ENCODE measurements at regions not wholly inside any gene's neighbourhood (a gene's known extent, or its start where the extent isn't known, plus 50 kb on each side); places are given as distances from the start of the nearest gene placed in this dataset.

GRCh38 chr18:51692612-51693011 lies 495.1 kb upstream of the MEX3C start (continued):
- TF ChIP-seq, protein P1, sequence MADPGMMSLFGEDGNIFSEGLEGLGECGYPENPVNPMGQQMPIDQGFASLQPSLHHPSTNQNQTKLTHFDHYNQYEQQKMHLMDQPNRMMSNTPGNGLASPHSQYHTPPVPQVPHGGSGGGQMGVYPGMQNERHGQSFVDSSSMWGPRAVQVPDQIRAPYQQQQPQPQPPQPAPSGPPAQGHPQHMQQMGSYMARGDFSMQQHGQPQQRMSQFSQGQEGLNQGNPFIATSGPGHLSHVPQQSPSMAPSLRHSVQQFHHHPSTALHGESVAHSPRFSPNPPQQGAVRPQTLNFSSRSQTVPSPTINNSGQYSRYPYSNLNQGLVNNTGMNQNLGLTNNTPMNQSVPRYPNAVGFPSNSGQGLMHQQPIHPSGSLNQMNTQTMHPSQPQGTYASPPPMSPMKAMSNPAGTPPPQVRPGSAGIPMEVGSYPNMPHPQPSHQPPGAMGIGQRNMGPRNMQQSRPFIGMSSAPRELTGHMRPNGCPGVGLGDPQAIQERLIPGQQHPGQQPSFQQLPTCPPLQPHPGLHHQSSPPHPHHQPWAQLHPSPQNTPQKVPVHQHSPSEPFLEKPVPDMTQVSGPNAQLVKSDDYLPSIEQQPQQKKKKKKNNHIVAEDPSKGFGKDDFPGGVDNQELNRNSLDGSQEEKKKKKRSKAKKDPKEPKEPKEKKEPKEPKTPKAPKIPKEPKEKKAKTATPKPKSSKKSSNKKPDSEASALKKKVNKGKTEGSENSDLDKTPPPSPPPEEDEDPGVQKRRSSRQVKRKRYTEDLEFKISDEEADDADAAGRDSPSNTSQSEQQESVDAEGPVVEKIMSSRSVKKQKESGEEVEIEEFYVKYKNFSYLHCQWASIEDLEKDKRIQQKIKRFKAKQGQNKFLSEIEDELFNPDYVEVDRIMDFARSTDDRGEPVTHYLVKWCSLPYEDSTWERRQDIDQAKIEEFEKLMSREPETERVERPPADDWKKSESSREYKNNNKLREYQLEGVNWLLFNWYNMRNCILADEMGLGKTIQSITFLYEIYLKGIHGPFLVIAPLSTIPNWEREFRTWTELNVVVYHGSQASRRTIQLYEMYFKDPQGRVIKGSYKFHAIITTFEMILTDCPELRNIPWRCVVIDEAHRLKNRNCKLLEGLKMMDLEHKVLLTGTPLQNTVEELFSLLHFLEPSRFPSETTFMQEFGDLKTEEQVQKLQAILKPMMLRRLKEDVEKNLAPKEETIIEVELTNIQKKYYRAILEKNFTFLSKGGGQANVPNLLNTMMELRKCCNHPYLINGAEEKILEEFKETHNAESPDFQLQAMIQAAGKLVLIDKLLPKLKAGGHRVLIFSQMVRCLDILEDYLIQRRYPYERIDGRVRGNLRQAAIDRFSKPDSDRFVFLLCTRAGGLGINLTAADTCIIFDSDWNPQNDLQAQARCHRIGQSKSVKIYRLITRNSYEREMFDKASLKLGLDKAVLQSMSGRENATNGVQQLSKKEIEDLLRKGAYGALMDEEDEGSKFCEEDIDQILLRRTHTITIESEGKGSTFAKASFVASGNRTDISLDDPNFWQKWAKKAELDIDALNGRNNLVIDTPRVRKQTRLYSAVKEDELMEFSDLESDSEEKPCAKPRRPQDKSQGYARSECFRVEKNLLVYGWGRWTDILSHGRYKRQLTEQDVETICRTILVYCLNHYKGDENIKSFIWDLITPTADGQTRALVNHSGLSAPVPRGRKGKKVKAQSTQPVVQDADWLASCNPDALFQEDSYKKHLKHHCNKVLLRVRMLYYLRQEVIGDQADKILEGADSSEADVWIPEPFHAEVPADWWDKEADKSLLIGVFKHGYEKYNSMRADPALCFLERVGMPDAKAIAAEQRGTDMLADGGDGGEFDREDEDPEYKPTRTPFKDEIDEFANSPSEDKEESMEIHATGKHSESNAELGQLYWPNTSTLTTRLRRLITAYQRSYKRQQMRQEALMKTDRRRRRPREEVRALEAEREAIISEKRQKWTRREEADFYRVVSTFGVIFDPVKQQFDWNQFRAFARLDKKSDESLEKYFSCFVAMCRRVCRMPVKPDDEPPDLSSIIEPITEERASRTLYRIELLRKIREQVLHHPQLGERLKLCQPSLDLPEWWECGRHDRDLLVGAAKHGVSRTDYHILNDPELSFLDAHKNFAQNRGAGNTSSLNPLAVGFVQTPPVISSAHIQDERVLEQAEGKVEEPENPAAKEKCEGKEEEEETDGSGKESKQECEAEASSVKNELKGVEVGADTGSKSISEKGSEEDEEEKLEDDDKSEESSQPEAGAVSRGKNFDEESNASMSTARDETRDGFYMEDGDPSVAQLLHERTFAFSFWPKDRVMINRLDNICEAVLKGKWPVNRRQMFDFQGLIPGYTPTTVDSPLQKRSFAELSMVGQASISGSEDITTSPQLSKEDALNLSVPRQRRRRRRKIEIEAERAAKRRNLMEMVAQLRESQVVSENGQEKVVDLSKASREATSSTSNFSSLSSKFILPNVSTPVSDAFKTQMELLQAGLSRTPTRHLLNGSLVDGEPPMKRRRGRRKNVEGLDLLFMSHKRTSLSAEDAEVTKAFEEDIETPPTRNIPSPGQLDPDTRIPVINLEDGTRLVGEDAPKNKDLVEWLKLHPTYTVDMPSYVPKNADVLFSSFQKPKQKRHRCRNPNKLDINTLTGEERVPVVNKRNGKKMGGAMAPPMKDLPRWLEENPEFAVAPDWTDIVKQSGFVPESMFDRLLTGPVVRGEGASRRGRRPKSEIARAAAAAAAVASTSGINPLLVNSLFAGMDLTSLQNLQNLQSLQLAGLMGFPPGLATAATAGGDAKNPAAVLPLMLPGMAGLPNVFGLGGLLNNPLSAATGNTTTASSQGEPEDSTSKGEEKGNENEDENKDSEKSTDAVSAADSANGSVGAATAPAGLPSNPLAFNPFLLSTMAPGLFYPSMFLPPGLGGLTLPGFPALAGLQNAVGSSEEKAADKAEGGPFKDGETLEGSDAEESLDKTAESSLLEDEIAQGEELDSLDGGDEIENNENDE (IDR thresholded peaks at IDR 0.05; ENCODE audit: insufficient replicate concordance, low read length), result no peak
- TF ChIP-seq EZH2 (IDR thresholded peaks at IDR 0.05; ENCODE audit: low read depth, low read length, severe bottlenecking) (no peak), RBBP5 (IDR thresholded peaks at IDR 0.05; ENCODE audit: borderline replicate concordance, low read depth, low read length) (no peak), EGR1 (IDR thresholded peaks at IDR 0.05; ENCODE audit: borderline replicate concordance, low read depth, low read length) (no peak), TAF1 (IDR thresholded peaks at IDR 0.05; ENCODE audit: low read depth, low read length) (no peak), HDAC6 (IDR thresholded peaks at IDR 0.05; ENCODE audit: low read depth, low read length) (no peak), HDAC2 (IDR thresholded peaks at IDR 0.05; ENCODE audit: borderline replicate concordance in 1 of 2, low read depth in 2 of 2, low read length in 2 of 2) (no peak), POU5F1 (IDR thresholded peaks at IDR 0.05; ENCODE audit: low read depth, low read length) (no peak)
- TF ChIP-seq, protein P2, sequence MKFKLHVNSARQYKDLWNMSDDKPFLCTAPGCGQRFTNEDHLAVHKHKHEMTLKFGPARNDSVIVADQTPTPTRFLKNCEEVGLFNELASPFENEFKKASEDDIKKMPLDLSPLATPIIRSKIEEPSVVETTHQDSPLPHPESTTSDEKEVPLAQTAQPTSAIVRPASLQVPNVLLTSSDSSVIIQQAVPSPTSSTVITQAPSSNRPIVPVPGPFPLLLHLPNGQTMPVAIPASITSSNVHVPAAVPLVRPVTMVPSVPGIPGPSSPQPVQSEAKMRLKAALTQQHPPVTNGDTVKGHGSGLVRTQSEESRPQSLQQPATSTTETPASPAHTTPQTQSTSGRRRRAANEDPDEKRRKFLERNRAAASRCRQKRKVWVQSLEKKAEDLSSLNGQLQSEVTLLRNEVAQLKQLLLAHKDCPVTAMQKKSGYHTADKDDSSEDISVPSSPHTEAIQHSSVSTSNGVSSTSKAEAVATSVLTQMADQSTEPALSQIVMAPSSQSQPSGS (IDR thresholded peaks at IDR 0.05; ENCODE audit: low read length), result no peak
